ENCODE measurements at regions not wholly inside any gene's neighbourhood (a gene's known extent, or its start where the extent isn't known, plus 50 kb on each side); places are given as distances from the start of the nearest gene placed in this dataset.

GRCh38 chr3:72441284-72441994 lies 406.8 kb downstream of the SHQ1 start:
- Histone ChIP-seq H3K36me3 (replicated peaks; ENCODE audit: insufficient read depth, low read length) (no peaks in the 10 kb centered on the region), H3K4me1 (ENCODE audit: low read length) (peaks cover 13% of the 10 kb centered on the region), H3K4me2 (ENCODE audit: low read depth, low read length) (no peak overlapping the region), H3K9me3 (replicated peaks; ENCODE audit: insufficient read depth, low read length) (no peaks in the 10 kb centered on the region), H3K27me3 (replicated peaks; ENCODE audit: insufficient read depth, low read length) (no peaks in the 10 kb centered on the region), H3F3A (ENCODE audit: insufficient read depth, low read length) (peaks cover 9% of the 10 kb centered on the region), H3K79me2 (ENCODE audit: low read length) (peaks cover 100% of the 10 kb centered on the region), H3K9me2 (replicated peaks; ENCODE audit: insufficient read depth, low read length) (no peaks in the 10 kb centered on the region), H3K9ac (ENCODE audit: low read length) (no peak overlapping the region), H2AFZ (ENCODE audit: low read length) (no peak overlapping the region), H3K4me3 (ENCODE audit: low read length) (no peak overlapping the region), H3K27ac (ENCODE audit: low read length) (no peak overlapping the region), H4K20me1 (ENCODE audit: insufficient read depth, low read length) (peaks cover 12% of the 10 kb centered on the region)
- no peak for DNase-seq
- TF ChIP-seq, protein P1, sequence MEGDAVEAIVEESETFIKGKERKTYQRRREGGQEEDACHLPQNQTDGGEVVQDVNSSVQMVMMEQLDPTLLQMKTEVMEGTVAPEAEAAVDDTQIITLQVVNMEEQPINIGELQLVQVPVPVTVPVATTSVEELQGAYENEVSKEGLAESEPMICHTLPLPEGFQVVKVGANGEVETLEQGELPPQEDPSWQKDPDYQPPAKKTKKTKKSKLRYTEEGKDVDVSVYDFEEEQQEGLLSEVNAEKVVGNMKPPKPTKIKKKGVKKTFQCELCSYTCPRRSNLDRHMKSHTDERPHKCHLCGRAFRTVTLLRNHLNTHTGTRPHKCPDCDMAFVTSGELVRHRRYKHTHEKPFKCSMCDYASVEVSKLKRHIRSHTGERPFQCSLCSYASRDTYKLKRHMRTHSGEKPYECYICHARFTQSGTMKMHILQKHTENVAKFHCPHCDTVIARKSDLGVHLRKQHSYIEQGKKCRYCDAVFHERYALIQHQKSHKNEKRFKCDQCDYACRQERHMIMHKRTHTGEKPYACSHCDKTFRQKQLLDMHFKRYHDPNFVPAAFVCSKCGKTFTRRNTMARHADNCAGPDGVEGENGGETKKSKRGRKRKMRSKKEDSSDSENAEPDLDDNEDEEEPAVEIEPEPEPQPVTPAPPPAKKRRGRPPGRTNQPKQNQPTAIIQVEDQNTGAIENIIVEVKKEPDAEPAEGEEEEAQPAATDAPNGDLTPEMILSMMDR (IDR thresholded peaks at IDR 0.05; ENCODE audit: low read length): no peak
- TF ChIP-seq EZH2phosphoT487 (IDR thresholded peaks at IDR 0.05; ENCODE audit: low read length): no peak
- no peak for TF ChIP-seq EZH2 (optimal IDR thresholded peaks at IDR 0.05; ENCODE audit: low read depth, low read length)

GRCh38 chr3:72440491-72440890 lies 407.8 kb downstream of the SHQ1 start:
- H3K79me2 ChIP-seq (ENCODE audit: low read length): peaks cover 100% of the 10 kb centered on the region
- H3K9me2 ChIP-seq (replicated peaks; ENCODE audit: insufficient read depth, low read length): no peaks in the 10 kb centered on the region
- H3K36me3 ChIP-seq (replicated peaks; ENCODE audit: insufficient read depth, low read length): no peaks in the 10 kb centered on the region
- H4K20me1 ChIP-seq (ENCODE audit: insufficient read depth, low read length): peaks cover 12% of the 10 kb centered on the region
- TF ChIP-seq EZH2phosphoT487 (IDR thresholded peaks at IDR 0.05; ENCODE audit: low read length) (no peak), EZH2 (optimal IDR thresholded peaks at IDR 0.05; ENCODE audit: low read depth, low read length) (no peak)
- TF ChIP-seq, protein P1 (IDR thresholded peaks at IDR 0.05; ENCODE audit: low read length): no peak
- H3K9me3 ChIP-seq (replicated peaks; ENCODE audit: insufficient read depth, low read length): no peaks in the 10 kb centered on the region
- no peak overlapping the region for H3K27ac ChIP-seq (ENCODE audit: low read length)
- H3K4me2 ChIP-seq (ENCODE audit: low read depth, low read length): no peak overlapping the region
- H3K27me3 ChIP-seq (replicated peaks; ENCODE audit: insufficient read depth, low read length): no peaks in the 10 kb centered on the region
- no peak for DNase-seq
- peaks cover 13% of the 10 kb centered on the region for H3K4me1 ChIP-seq (ENCODE audit: low read length)
- H3K9ac ChIP-seq (ENCODE audit: low read length): no peak overlapping the region
- no peak overlapping the region for H2AFZ ChIP-seq (ENCODE audit: low read length)
- no peak overlapping the region for H3K4me3 ChIP-seq (ENCODE audit: low read length)
- H3F3A ChIP-seq (ENCODE audit: insufficient read depth, low read length): 0 out of 2 replicates have a peak, but pooled peaks cover 3% of the 10 kb centered on the region

DNA sequence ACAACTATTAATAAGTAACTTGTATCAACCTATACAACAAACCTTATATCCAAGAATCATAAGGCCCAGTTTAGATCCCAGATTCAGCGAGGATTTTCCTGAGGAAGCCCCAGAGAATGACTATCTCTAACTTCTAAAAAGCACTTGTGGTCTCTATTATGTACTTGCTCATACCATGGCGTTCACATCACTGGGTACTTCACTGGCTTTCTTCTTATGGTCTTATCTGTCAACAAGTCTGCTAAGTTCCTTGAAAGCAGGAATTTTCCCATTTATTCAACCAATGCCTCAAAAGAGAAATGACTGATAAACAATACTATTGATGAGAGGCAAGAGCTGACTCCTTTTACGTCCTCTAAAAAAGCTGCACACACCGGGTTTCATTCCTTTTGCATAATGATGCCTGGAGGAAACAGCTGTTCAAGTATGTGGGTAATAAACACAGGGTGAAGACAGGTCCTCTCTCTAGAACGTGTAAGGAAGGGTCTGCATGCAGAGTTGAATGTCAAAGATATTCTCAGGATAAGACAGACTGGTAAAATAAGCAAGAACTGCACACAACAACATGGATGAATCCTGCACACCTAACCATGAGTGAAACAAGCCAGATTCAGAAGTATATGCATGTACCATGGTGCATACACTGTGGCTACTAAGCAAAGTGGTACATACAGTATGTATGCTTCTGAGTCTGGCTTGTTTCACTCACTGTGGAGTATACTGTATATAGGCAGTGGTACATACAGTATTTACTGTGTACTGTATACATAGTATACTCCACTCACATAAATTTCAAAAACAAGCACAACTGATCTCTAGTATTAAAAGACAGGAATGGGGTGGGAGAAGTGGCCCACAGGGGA lies 408.7 kb downstream of the SHQ1 start:
- H3K4me2 ChIP-seq (ENCODE audit: low read depth, low read length): no peak overlapping the region
- H3K36me3 ChIP-seq (replicated peaks; ENCODE audit: insufficient read depth, low read length): no peaks in the 10 kb centered on the region
- H4K20me1 ChIP-seq (ENCODE audit: insufficient read depth, low read length): peaks cover 14% of the 10 kb centered on the region
- no peaks in the 10 kb centered on the region for H3K9me3 ChIP-seq (replicated peaks; ENCODE audit: insufficient read depth, low read length)
- no peaks in the 10 kb centered on the region for H3K27me3 ChIP-seq (replicated peaks; ENCODE audit: insufficient read depth, low read length)
- H2AFZ ChIP-seq (ENCODE audit: low read length): no peak overlapping the region
- peaks cover 13% of the 10 kb centered on the region for H3K4me1 ChIP-seq (ENCODE audit: low read length)
- no peaks in the 10 kb centered on the region for H3K9me2 ChIP-seq (replicated peaks; ENCODE audit: insufficient read depth, low read length)
- no peak overlapping the region for H3K27ac ChIP-seq (ENCODE audit: low read length)
- 0 out of 2 replicates have a peak, but pooled peaks cover 2% of the 10 kb centered on the region for H3F3A ChIP-seq (ENCODE audit: insufficient read depth, low read length)
- no peak overlapping the region for H3K9ac ChIP-seq (ENCODE audit: low read length)
- peaks cover 100% of the 10 kb centered on the region for H3K79me2 ChIP-seq (ENCODE audit: low read length)
- no peak for DNase-seq
- TF ChIP-seq EZH2phosphoT487 (IDR thresholded peaks at IDR 0.05; ENCODE audit: low read length) (no peak), EZH2 (optimal IDR thresholded peaks at IDR 0.05; ENCODE audit: low read depth, low read length) (no peak)
- TF ChIP-seq, protein P1 (IDR thresholded peaks at IDR 0.05; ENCODE audit: low read length): no peak
- H3K4me3 ChIP-seq (ENCODE audit: low read length): no peak overlapping the region
